ENCODE measurements at regions not wholly inside any gene's neighbourhood (a gene's known extent, or its start where the extent isn't known, plus 50 kb on each side); places are given as distances from the start of the nearest gene placed in this dataset.
"Not testable (repeated sequence)": the region's sequence is repeated elsewhere in the genome, so short reads cannot be mapped to it uniquely, and the experiment has no call there.

DNA sequence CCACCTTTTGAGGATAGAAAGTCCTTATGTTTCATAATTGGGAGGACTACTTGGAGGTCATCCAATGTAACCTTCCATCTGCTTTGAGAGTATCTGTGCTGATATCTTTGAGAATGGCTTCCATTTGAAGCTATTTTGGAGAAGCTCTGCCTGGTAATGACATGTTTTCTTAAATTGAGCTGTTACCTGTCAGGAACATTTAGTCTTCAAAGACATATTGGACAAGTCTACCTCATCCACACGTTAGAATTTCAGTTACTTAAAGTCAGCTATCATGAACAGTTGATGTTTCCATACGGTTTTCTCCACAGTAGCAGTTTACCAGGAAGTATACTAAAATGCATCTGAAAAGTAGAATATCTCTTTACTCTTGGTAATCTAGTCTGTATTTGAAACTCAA lies 318.5 kb downstream of the EDEM1 start:
- no peak overlapping the region for H3K4me3 ChIP-seq
- H3K27ac ChIP-seq = no peak overlapping the region
- TF ChIP-seq POLR2AphosphoS5 (IDR thresholded peaks at IDR 0.05) (no peak), POLR2A (IDR thresholded peaks at IDR 0.05) (no peak)
- TF ChIP-seq, protein P1, sequence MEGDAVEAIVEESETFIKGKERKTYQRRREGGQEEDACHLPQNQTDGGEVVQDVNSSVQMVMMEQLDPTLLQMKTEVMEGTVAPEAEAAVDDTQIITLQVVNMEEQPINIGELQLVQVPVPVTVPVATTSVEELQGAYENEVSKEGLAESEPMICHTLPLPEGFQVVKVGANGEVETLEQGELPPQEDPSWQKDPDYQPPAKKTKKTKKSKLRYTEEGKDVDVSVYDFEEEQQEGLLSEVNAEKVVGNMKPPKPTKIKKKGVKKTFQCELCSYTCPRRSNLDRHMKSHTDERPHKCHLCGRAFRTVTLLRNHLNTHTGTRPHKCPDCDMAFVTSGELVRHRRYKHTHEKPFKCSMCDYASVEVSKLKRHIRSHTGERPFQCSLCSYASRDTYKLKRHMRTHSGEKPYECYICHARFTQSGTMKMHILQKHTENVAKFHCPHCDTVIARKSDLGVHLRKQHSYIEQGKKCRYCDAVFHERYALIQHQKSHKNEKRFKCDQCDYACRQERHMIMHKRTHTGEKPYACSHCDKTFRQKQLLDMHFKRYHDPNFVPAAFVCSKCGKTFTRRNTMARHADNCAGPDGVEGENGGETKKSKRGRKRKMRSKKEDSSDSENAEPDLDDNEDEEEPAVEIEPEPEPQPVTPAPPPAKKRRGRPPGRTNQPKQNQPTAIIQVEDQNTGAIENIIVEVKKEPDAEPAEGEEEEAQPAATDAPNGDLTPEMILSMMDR (IDR thresholded peaks at IDR 0.05) = no peak
- 81% methylated on average over 2 of the region's 2 CpGs for WGBS
- H3K27me3 ChIP-seq (replicated peaks; ENCODE audit: insufficient read depth) = no peaks in the 10 kb centered on the region
- no peak for DNase-seq (ENCODE audit: low spot score)
- H3K4me1 ChIP-seq (replicated peaks) = no peaks in the 10 kb centered on the region
- no peaks in the 10 kb centered on the region for H3K36me3 ChIP-seq
- H3K9me3 ChIP-seq = no peaks in the 10 kb centered on the region
- intact Hi-C loops (cut with DNase I) = no loop called here

DNA sequence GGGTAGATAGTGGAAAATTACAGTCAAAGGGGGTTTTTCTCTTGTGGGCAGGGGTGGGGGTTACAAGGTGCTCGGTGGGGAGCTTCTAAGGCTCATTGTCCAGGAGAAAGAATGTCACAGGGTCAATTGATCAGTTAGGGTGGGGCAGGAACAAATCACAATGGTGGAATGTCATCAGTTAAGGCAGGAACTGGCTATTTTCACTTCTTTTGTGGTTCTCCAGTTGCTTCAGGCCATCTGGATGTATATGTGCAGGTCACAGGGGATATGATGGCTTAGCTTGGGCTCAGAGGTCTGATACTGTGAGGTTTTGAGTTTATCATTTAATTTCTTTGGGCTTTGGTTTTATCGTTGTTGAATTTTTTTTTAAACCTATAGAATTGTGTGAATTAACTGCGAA lies 321.4 kb downstream of the EDEM1 start:
- WGBS = 89% methylated on average over 3 of the region's 3 CpGs
- H3K4me1 ChIP-seq (replicated peaks); DNase-seq (ENCODE audit: low spot score); H3K27ac ChIP-seq; H3K4me3 ChIP-seq; H3K27me3 ChIP-seq (replicated peaks; ENCODE audit: insufficient read depth); H3K9me3 ChIP-seq; intact Hi-C loops (cut with DNase I); H3K36me3 ChIP-seq: not testable (repeated sequence)

DNA sequence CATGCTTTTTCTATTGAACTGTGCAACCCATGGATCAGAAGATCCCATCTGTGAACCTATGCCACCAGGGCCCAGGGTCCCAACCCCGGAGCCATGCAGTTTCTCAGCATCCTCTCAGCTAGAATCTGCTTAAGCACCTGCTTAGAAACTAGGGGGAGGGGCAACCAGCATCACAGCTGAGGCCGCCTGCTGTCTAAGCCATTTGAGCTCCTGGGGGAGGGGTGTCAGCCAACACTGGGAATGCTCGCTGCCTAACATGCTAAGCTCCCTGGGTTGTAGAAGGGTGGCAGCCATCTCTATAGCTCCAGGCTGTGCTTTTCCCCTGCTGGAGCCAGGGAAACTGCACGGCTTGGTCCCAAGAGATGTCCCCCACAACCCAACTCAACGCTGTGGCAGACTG lies 322.8 kb downstream of the EDEM1 start:
- intact Hi-C loops (cut with DNase I) = no loop called here
- WGBS = 81% methylated on average over 5 of the region's 5 CpGs

DNA sequence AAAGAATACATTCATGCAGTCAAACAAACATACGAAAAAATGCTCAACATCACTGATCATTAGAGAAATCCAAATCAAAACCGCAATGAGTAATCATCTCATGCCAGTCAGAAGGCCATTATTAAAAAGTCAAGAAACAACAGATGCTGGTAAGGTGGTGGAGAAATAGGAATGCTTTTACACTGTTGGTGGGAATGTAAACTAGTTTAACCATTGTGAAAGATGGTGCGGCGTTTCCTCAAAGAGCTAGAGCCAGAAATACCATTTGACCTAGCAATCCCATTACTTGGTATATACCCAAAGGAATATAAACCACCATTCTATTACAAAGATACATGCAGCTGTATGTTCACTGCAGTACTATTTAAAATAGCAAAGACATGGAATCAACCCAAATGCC lies 330.4 kb downstream of the EDEM1 start:
- no peak for DNase-seq (ENCODE audit: low spot score)
- H3K9me3 ChIP-seq = no peaks in the 10 kb centered on the region
- intact Hi-C loops (cut with DNase I) = no loop called here
- H3K27me3 ChIP-seq (replicated peaks; ENCODE audit: insufficient read depth) = no peaks in the 10 kb centered on the region
- H3K4me3 ChIP-seq = no peak overlapping the region
- H3K36me3 ChIP-seq = no peaks in the 10 kb centered on the region
- TF ChIP-seq, protein P1 (IDR thresholded peaks at IDR 0.05) = no peak
- no peak for TF ChIP-seq POLR2A (IDR thresholded peaks at IDR 0.05)
- no peak for TF ChIP-seq POLR2AphosphoS5 (IDR thresholded peaks at IDR 0.05)
- H3K27ac ChIP-seq = no peak overlapping the region
- WGBS = 96% methylated on average over 4 of the region's 4 CpGs
- no peaks in the 10 kb centered on the region for H3K4me1 ChIP-seq (replicated peaks)

More for the DNA sequence above, 322.8 kb downstream of the EDEM1 start:
- no peaks in the 10 kb centered on the region for H3K36me3 ChIP-seq
- H3K4me1 ChIP-seq (replicated peaks) = no peaks in the 10 kb centered on the region
- H3K27ac ChIP-seq = no peak overlapping the region
- no peaks in the 10 kb centered on the region for H3K27me3 ChIP-seq (replicated peaks; ENCODE audit: insufficient read depth)
- DNase-seq (ENCODE audit: low spot score) = no peak
- TF ChIP-seq, protein P1 (IDR thresholded peaks at IDR 0.05) = no peak
- TF ChIP-seq POLR2AphosphoS5 (IDR thresholded peaks at IDR 0.05) = no peak
- no peak for TF ChIP-seq POLR2A (IDR thresholded peaks at IDR 0.05)
- no peaks in the 10 kb centered on the region for H3K9me3 ChIP-seq
- H3K4me3 ChIP-seq = no peak overlapping the region

DNA sequence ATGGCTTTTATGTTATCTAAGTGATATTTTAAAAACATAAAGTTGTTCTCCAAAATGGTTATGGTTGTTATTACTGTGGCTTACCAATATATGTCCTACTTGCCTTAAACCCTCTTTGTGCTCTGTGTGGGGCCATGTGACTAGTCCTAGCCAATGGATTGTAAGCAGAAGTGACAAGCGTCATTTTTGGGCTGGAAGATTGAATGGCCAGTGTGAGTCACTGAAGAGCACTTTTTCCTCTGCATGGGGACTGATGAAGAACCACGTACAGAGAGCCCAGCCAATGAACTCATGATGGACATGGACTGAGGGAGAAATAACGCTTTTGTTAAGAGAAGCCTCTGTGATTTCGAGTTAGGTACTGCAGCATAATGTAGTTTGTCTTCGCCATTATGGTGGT lies 332.7 kb downstream of the EDEM1 start:
- Histone ChIP-seq H3K27me3 (replicated peaks; ENCODE audit: insufficient read depth) (no peaks in the 10 kb centered on the region), H3K9me3 (no peaks in the 10 kb centered on the region), H3K36me3 (no peaks in the 10 kb centered on the region), H3K27ac (no peak overlapping the region), H3K4me1 (replicated peaks) (no peaks in the 10 kb centered on the region), H3K4me3 (no peak overlapping the region)
- DNase-seq (ENCODE audit: low spot score) = no peak
- intact Hi-C loops (cut with DNase I) = no loop called here
- 77% methylated on average over 5 of the region's 5 CpGs for WGBS
- no peak for TF ChIP-seq POLR2AphosphoS5 (IDR thresholded peaks at IDR 0.05)
- no peak for TF ChIP-seq POLR2A (IDR thresholded peaks at IDR 0.05)

DNA sequence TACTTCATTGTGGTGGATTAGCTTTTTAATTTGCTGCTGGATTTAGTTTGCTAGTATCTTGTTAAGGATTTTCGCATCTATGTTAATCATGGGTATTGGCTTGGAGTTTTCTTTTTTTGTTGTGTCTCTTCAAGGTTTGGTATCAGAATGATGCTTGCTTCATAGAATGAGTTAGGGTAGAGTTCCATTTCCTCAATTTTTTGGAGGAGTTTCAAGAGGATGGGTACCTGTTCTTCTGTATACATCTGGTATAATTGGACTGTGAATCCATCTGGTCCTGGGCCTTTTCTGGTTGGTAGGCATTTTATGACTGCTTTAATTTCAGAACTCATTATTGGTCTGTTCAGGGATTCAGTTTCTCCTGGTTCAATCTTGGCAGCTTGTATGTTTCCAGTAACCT lies 335.6 kb downstream of the EDEM1 start:
- no peak overlapping the region for H3K4me3 ChIP-seq
- intact Hi-C loops (cut with DNase I) = no loop called here
- H3K27me3 ChIP-seq (replicated peaks; ENCODE audit: insufficient read depth) = no peaks in the 10 kb centered on the region
- H3K9me3 ChIP-seq = no peaks in the 10 kb centered on the region
- H3K27ac ChIP-seq = no peak overlapping the region
- TF ChIP-seq POLR2AphosphoS5 (IDR thresholded peaks at IDR 0.05) = no peak
- WGBS = 100% methylated on average over 1 of the region's 1 CpG
- no peak for DNase-seq (ENCODE audit: low spot score)
- H3K4me1 ChIP-seq (replicated peaks) = no peaks in the 10 kb centered on the region
- no peaks in the 10 kb centered on the region for H3K36me3 ChIP-seq

Measured in prostate gland (tissue), 2 donors.